SK-N-SH treated with all-trans-retinoic acid at 6 μM for 48 hours (cell line): ENCODE measurements at regions not wholly inside any gene's neighbourhood (a gene's known extent, or its start where the extent isn't known, plus 50 kb on each side); places are given as distances from the start of the nearest gene placed in this dataset.

Experiments
- ATAC-seq: fragments of 200-7000 bp; cut with Tn5 transposase; 3 replicates; pipeline ENCODE4 v1.9.1; 2020; ENCODE audit warnings: mild to moderate bottlenecking, moderate library complexity
- ARNTL ChIP-seq: fragments of 450-650 bp; formaldehyde crosslinking; IDR thresholded peaks from 2 replicates; pipeline ENCODE4 v1.5.0; 2020; ENCODE audit warnings: low read depth, mild to moderate bottlenecking, moderate library complexity, borderline replicate concordance
- BACH2 ChIP-seq: fragments of 250-450 bp; sonication (Bioruptor Pico); IDR thresholded peaks from 2 replicates; pipeline ENCODE4 v1.9.0; 2021; ENCODE audit warnings: mild to moderate bottlenecking, borderline replicate concordance
- CSDC2 ChIP-seq: fragments of 250-450 bp; sonication (Bioruptor Pico); IDR thresholded peaks from 2 replicates; pipeline ENCODE4 v1.5.0; 2020; ENCODE audit warnings: mild to moderate bottlenecking, moderate library complexity
- ESRRG ChIP-seq: fragments of 250-450 bp; sonication (Bioruptor Pico); IDR thresholded peaks from 2 replicates; pipeline ENCODE4 v1.6.1; 2021; ENCODE audit warnings: mild to moderate bottlenecking
- GLIS3 ChIP-seq: fragments of 250-450 bp; sonication (Bioruptor Pico); IDR thresholded peaks from 2 replicates; pipeline ENCODE4 v1.5.0; 2020; ENCODE audit warnings: mild to moderate bottlenecking, moderate library complexity
- OSR1 ChIP-seq: fragments of 250-450 bp; sonication (Bioruptor Pico); IDR thresholded peaks from 2 replicates; pipeline ENCODE4 v1.8.0; 2022; ENCODE audit warnings: moderate library complexity, mild to moderate bottlenecking, inconsistent platforms
- PPARA ChIP-seq: fragments of 250-450 bp; sonication (Bioruptor Pico); IDR thresholded peaks from 2 replicates; pipeline ENCODE4 v1.5.0; 2020; ENCODE audit warnings: mild to moderate bottlenecking, borderline replicate concordance
- RARB ChIP-seq: fragments of 250-450 bp; sonication (Bioruptor Pico); IDR thresholded peaks from 2 replicates; pipeline ENCODE4 v1.8.0; 2021; ENCODE audit warnings: mild to moderate bottlenecking, moderate library complexity
- SNAI2 ChIP-seq: fragments of 250-450 bp; sonication (Bioruptor Pico); IDR thresholded peaks from 2 replicates; pipeline ENCODE4 v1.5.0; 2020; ENCODE audit warnings: mild to moderate bottlenecking, moderate library complexity
- TCF4 ChIP-seq: fragments of 250-450 bp; sonication (Bioruptor Pico); IDR thresholded peaks from 2 replicates; pipeline ENCODE4 v1.8.0; 2021; ENCODE audit warnings: mild to moderate bottlenecking, moderate library complexity, borderline replicate concordance
- TOX ChIP-seq: fragments of 250-450 bp; sonication (Bioruptor Pico); IDR thresholded peaks from 2 replicates; pipeline ENCODE4 v1.8.0; 2021; ENCODE audit warnings: mild to moderate bottlenecking, moderate library complexity, borderline replicate concordance
- ZFP3 ChIP-seq: fragments of 250-450 bp; sonication (Bioruptor Pico); IDR thresholded peaks from 2 replicates; pipeline ENCODE4 v1.5.0; 2020; ENCODE audit warnings: mild to moderate bottlenecking, moderate library complexity
- ZFP30 ChIP-seq: fragments of 450-650 bp; formaldehyde crosslinking; IDR thresholded peaks from 2 replicates; pipeline ENCODE4 v1.5.0; 2022; ENCODE audit warnings: mild to moderate bottlenecking, moderate library complexity
- ZNF565 ChIP-seq: fragments of 450-650 bp; formaldehyde crosslinking; conservative IDR thresholded peaks from 2 replicates; pipeline ENCODE4 v1.5.0; 2020; ENCODE audit warnings: low read depth, mild to moderate bottlenecking, moderate library complexity
- ZNF70 ChIP-seq: fragments of 450-650 bp; formaldehyde crosslinking; IDR thresholded peaks from 2 replicates; pipeline ENCODE4 v1.5.0; 2020; ENCODE audit warnings: mild to moderate bottlenecking, moderate library complexity
- ZNF8 ChIP-seq: fragments of 450-650 bp; formaldehyde crosslinking; IDR thresholded peaks from 2 replicates; pipeline ENCODE4 v1.5.0; 2020; ENCODE audit warnings: mild to moderate bottlenecking, moderate library complexity
- TF ChIP-seq, protein P1 (sequence below): fragments of 250-450 bp; sonication (Bioruptor Pico); IDR thresholded peaks from 2 replicates; pipeline ENCODE4 v1.8.0; 2020; ENCODE audit warnings: mild to moderate bottlenecking, moderate library complexity, borderline replicate concordance
- TF ChIP-seq, protein P2 (sequence below): fragments of 250-450 bp; sonication (Bioruptor Pico); IDR thresholded peaks from 2 replicates; pipeline ENCODE4 v1.5.1; 2021; ENCODE audit warnings: mild to moderate bottlenecking, moderate library complexity
- TF ChIP-seq, protein P3 (sequence below): fragments of 250-450 bp; sonication (Bioruptor Pico); IDR thresholded peaks from 2 replicates; pipeline ENCODE4 v1.5.0; 2020; ENCODE audit warnings: mild to moderate bottlenecking, moderate library complexity
- TF ChIP-seq, protein P4 (sequence below): fragments of 250-450 bp; sonication (Bioruptor Pico); IDR thresholded peaks from 2 replicates; pipeline ENCODE4 v1.5.1; 2020; ENCODE audit warnings: low read depth, mild to moderate bottlenecking, moderate library complexity

DNA sequence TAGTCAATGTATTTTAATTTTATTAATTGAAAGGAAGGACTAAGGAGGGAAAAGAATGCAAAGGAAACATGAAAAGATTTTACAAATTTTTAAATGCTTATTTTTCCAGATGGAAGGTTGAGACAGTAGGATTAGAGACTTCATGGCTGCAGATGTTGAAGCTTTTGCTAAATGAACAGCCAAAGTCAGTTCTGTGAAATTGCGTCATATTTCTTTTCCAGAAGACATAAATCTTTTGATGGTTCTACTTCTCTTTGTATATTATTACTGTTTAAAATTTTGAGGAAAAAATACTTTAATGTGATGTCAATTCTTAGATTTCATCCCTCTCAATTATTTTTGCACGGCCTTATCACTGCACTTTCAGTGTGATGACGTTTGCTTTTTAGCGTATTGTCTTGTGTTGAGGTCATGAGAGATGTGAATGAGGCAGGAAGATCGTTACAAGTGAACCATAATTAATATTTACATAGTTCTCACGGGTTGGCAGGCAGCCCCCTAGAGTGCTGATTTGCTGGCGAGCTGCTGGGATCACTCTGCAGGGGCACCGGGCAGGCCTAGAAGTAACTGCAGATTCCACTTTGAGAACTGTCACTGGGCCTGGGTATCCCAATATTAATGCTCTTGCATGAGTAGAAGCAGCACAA is 158.1 kb downstream of the TBXT start:
- TF ChIP-seq SNAI2 (CRISPR knock-in tag), result no peak
- TF ChIP-seq ZFP30 (CRISPR knock-in tag), result no peak
- TF ChIP-seq OSR1 (CRISPR knock-in tag), result no peak
- TF ChIP-seq ZNF8 (CRISPR knock-in tag), result no peak
- TF ChIP-seq ZFP3, result no peak
- no peak for TF ChIP-seq ZNF70
- no peak for TF ChIP-seq TOX (CRISPR knock-in tag)
- no peak for TF ChIP-seq CSDC2 (CRISPR knock-in tag)
- TF ChIP-seq, protein P1, sequence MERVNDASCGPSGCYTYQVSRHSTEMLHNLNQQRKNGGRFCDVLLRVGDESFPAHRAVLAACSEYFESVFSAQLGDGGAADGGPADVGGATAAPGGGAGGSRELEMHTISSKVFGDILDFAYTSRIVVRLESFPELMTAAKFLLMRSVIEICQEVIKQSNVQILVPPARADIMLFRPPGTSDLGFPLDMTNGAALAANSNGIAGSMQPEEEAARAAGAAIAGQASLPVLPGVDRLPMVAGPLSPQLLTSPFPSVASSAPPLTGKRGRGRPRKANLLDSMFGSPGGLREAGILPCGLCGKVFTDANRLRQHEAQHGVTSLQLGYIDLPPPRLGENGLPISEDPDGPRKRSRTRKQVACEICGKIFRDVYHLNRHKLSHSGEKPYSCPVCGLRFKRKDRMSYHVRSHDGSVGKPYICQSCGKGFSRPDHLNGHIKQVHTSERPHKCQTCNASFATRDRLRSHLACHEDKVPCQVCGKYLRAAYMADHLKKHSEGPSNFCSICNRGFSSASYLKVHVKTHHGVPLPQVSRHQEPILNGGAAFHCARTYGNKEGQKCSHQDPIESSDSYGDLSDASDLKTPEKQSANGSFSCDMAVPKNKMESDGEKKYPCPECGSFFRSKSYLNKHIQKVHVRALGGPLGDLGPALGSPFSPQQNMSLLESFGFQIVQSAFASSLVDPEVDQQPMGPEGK (CRISPR knock-in tag), result no peak
- TF ChIP-seq, protein P2, sequence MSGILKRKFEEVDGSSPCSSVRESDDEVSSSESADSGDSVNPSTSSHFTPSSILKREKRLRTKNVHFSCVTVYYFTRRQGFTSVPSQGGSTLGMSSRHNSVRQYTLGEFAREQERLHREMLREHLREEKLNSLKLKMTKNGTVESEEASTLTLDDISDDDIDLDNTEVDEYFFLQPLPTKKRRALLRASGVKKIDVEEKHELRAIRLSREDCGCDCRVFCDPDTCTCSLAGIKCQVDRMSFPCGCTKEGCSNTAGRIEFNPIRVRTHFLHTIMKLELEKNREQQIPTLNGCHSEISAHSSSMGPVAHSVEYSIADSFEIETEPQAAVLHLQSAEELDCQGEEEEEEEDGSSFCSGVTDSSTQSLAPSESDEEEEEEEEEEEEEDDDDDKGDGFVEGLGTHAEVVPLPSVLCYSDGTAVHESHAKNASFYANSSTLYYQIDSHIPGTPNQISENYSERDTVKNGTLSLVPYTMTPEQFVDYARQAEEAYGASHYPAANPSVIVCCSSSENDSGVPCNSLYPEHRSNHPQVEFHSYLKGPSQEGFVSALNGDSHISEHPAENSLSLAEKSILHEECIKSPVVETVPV (CRISPR knock-in tag), result no peak
- TF ChIP-seq TCF4 (CRISPR knock-in tag), result no peak
- ATAC-seq, result no peak

DNA sequence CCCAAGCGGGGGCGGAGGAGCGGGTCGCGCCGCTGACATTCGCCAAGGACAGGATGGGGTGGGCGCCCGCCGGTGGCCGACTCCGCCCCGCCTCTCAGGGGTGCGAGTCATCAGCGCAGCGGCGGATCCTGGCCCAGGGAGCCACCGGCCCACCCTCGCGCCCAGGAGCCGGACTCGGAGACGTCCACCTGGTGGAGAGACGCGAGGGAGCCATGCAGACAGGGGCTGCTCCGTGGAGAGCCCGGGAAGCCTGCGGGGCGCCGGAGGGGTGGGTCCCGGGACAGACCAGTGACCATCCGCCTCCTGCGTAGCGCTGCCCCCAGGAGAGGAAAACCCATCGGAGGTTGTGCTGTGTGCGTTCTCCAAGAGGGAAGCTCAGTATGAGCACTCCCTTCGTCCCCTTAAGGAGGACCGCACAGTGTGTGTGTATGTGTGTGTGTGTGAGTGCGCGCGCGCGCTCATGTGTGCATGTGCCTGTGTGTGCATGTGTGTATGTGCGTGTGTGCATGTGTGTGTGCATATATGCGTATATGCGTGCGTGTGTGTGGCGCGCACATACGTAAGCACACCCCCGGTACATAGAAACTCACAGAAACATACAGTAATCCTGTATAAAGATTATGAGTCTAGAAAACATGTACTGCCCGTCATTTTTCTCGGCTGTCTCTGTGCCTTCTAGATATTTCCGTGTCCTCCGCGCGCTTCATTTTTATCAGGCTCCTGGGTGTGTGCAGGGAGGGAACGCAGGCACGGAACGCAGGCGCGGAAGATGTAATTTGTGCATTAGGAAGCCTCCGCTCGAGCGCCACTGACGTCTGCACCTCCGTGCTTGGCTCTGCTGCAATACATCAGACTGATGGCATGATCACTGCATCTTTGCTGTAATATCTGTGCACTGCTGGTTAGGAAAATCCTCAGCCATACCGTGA is 158.9 kb downstream of the TBXT start:
- TF ChIP-seq TCF4 (CRISPR knock-in tag) (no peak), CSDC2 (CRISPR knock-in tag) (no peak), RARB (CRISPR knock-in tag) (no peak)
- TF ChIP-seq, protein P3, sequence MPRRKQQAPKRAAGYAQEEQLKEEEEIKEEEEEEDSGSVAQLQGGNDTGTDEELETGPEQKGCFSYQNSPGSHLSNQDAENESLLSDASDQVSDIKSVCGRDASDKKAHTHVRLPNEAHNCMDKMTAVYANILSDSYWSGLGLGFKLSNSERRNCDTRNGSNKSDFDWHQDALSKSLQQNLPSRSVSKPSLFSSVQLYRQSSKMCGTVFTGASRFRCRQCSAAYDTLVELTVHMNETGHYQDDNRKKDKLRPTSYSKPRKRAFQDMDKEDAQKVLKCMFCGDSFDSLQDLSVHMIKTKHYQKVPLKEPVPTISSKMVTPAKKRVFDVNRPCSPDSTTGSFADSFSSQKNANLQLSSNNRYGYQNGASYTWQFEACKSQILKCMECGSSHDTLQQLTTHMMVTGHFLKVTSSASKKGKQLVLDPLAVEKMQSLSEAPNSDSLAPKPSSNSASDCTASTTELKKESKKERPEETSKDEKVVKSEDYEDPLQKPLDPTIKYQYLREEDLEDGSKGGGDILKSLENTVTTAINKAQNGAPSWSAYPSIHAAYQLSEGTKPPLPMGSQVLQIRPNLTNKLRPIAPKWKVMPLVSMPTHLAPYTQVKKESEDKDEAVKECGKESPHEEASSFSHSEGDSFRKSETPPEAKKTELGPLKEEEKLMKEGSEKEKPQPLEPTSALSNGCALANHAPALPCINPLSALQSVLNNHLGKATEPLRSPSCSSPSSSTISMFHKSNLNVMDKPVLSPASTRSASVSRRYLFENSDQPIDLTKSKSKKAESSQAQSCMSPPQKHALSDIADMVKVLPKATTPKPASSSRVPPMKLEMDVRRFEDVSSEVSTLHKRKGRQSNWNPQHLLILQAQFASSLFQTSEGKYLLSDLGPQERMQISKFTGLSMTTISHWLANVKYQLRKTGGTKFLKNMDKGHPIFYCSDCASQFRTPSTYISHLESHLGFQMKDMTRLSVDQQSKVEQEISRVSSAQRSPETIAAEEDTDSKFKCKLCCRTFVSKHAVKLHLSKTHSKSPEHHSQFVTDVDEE, result 0 out of 2 replicates have a peak, but pooled peaks have one; percentile 16
- ATAC-seq, result peak; percentile 26; the same call in 1 of the 3 replicates

DNA sequence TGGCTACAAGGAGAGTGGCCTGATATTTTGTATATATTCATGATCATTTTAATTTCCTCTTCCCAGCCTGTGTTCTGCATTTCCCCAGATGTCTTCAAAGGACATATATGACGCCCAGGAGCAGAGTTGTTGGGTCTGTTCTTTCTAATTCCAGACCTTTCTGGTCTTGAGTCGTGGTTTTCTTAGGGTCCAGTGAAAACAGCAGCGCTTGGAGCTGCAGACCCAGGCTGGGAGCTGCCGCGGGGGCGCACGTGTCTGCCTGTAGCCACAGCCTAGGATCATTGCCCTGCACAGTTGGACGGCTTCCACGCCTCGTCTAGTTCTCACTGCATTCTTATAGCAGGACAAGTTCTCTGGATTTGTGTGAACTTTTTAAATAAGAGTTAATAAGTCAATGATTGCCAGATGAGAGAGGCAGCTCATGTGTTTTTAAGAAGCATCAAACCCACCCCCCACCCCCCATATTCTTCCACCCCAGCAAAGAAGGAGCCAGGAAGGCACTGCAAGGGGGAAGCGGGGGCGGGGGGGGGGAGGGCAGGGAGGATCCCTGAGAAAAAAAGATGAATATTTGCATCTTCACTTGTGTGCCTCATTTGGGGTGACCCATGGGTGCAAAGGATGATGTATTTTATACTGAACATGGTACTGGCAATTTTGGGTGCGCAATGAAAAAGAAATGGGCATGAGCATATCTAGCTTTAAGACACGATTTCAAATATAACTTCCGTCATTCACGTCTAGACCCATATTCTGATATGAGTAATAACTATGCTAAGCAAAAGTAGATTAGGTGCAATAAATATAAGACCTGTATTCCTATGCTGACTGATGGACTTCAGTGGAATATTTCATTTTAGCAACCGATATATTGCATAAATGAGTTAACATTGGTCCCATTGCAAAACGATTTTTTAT is 160.0 kb downstream of the TBXT start:
- ATAC-seq, result no peak
- TF ChIP-seq ZNF565 (CRISPR knock-in tag) (no peak), ZNF8 (CRISPR knock-in tag) (no peak), RARB (CRISPR knock-in tag) (no peak), ESRRG (no peak), OSR1 (CRISPR knock-in tag) (no peak), BACH2 (CRISPR knock-in tag) (no peak), GLIS3 (CRISPR knock-in tag) (no peak), TCF4 (CRISPR knock-in tag) (no peak), PPARA (no peak), ZFP30 (CRISPR knock-in tag) (no peak), ZNF70 (no peak), ARNTL (CRISPR knock-in tag) (no peak)
- TF ChIP-seq, protein P4, sequence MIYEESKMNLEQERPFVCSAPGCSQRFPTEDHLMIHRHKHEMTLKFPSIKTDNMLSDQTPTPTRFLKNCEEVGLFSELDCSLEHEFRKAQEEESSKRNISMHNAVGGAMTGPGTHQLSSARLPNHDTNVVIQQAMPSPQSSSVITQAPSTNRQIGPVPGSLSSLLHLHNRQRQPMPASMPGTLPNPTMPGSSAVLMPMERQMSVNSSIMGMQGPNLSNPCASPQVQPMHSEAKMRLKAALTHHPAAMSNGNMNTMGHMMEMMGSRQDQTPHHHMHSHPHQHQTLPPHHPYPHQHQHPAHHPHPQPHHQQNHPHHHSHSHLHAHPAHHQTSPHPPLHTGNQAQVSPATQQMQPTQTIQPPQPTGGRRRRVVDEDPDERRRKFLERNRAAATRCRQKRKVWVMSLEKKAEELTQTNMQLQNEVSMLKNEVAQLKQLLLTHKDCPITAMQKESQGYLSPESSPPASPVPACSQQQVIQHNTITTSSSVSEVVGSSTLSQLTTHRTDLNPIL, result no peak
- TF ChIP-seq, protein P1 (CRISPR knock-in tag), result no peak
